ENCODE measurements at regions not wholly inside any gene's neighbourhood (a gene's known extent, or its start where the extent isn't known, plus 50 kb on each side); places are given as distances from the start of the nearest gene placed in this dataset.

DNA sequence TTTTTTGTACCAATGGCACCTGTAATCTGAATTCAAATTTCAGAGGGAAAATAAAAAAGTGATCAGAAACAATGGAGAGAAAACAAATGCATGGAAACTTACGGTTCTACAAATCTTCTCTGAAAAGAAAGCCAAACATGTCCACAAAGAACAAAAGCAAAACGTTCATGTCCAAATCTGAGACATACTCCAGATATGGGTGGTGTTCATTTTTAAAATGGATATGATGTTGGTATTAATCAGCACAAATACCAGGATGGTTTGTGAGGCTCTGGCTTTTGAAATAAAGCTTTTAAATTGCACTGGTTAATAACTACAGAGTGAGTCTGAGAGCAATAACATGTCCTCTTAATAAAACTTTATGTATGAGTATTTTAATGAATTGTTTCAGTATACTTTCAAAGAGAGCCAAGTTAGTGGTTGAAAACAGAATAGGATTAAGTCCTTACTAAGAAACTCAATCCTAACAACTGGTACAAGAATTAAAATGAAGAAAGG is 366.4 kb downstream of the INHBA start:
- DNase-seq = no peak

GRCh38 chr7:41334071-41334862 is 368.6 kb downstream of the INHBA start:
- DNase-seq = no peak

- DNase-seq = no peak
These were observed 369.4 kb downstream of the INHBA start for GRCh38 chr7:41333511-41333910.

DNA sequence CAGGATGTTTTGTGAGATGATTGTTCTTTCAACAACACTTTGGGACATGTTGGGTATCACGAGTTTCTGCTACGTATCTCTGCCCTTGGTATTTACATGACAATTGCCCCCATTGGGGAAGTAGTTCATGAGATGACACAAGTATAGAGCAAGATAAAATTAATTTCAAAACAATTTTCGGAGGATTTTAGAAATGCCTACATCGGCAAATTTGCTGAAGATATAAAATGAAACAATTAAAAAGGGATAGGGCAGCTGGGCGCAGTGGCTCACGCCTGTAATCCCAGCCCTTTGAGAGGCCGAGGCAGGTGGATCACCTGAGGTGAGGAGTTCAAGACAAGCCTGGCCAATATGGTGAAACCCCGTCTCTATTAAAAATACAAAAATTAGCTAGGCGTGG is 371.7 kb downstream of the INHBA start:
- DNase-seq = no peak

DNA sequence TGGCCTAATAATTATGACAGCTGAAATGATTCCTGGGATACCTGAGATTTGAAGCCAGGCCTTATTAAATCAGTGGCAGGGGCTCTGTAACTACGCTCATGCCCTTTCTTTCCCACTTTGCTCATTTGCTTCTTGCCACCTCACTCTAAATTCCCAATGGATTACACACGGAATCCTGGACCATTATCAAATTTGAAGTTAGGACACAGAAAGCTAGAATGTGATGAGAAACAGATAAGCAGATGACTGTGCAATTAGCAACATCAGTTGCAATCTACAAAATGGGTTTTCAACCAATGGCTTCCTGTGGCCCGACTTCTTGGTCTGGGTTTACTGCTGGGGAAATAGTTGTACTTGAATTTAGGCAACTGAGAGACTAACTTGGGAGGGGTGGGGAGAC is 374.3 kb downstream of the INHBA start:
- DNase-seq = no peak

DNA sequence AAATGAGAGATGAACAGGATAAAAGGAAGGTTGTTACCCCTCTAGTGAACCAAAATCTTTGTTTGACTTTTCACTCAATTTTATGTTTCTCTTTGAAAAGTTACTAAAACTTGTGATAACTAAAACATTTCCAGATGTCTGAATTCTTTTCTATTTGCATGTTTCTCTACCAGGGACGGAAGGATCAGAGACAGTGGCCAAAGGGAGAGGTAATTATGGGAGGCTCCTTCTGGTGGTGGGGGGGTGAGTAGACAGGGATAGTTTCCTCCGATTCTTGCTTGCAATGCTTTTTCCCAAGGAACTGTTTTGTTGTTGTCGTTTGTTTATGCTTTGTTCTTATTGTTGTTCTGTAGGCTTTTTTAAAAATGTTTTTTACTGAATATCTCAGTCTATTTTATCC is 374.8 kb downstream of the INHBA start:
- DNase-seq = no peak

DNA sequence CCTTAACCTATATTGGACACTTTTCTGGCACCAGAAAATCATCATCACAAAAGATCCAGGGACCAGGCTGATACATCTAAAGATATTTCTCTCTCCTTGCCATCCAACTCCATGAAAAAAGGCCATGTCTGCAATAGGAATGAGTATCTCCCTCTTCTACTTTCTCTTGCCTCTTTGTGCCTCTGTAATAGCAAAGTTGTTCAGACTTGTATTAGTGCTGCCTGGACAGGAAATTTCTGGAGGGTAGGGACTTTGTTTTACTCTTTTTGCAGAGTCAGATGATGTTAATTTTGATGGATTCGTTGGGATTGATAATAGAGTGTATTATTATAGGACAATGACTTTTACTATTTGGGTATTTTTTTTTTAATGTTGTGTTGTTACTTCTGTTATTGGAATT is 376.3 kb downstream of the INHBA start:
- no peak for DNase-seq

DNA sequence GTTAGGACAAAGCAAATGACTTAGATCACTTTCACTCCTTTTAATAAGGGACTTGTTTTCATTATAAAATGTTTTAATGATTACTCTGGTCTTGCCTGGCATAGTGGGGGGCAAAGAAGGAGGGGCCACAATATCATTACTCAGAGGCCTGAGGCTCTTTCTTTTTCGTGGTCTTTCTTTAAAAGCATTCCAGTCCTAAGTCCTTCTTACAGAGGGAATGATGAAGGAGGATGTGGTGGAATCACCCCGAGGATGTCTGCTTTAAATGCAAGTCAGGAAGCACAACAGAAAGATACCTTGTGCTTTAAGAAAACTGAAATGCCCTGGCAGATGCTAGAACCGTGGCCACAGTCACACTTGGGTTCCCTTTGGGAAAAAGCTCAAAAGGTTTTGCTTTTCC is 379.1 kb downstream of the INHBA start:
- no peak for DNase-seq

GRCh38 chr7:41319581-41319980 is 383.3 kb downstream of the INHBA start:
- DNase-seq = no peak

GRCh38 chr7:41316410-41316809 is 386.5 kb downstream of the INHBA start:
- DNase-seq = no peak

DNA sequence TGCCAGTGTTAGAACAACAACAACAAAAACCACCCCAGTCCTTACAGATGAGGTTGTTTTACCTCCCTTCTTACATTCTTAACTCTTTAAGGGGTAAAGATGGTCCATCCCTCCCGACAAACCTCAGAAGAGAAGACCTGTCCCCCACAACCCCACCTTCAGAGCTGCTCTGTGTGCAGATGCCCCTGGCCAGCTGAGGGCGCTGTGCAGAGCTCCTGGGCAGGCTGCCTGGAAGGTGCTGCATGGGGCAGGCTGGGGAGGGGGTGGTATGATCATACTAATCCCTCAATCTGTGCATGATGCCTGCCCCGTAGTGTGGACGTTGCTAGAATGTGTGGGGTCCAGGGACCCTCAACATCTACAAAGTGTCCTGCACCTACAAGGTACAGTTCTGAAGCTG is 387.1 kb downstream of the INHBA start:
- no peak for DNase-seq

GRCh38 chr7:41313171-41313570 is 389.7 kb downstream of the INHBA start:
- no peak for DNase-seq

GRCh38 chr7:41312235-41312634 is 390.7 kb downstream of the INHBA start:
- no peak for DNase-seq

DNA sequence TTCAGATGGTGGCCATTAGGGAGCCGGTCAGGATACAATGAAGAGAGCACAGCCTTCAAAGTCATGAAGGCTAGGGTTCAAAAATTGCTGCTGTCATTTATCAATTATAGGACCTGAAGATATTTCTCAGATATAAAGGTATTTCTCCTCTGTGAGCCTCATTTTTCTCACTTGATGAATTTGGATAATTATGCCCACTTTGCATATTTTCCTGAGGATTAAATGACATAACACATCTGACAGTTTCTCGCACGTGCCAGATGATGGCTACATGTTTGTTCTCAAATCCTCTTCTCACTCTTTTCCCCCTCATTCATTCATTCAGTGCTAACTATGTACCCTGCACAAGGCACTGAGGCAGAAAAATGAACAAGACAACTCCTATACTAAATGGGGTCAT is 391.6 kb downstream of the INHBA start:
- no peak for DNase-seq

DNA sequence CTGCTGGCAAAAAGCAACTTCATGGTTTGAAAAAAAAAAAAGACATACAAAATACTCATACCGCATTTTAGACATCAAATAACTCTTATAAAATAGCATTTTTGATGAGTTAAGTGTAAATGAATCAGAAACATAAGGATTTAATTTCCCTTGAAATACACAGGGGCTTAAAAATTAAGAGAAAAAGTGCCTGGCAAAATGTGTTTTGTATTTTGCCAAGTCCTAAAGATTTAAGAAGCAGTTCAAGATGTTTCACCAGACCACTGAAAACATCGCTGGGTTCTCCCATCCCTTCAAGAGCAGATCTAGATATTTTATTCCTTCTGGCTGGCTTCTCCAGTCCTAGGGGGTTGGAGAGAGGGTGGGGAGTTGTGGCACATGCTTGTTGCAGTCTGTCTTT is 396.4 kb downstream of the INHBA start:
- no peak for DNase-seq

DNA sequence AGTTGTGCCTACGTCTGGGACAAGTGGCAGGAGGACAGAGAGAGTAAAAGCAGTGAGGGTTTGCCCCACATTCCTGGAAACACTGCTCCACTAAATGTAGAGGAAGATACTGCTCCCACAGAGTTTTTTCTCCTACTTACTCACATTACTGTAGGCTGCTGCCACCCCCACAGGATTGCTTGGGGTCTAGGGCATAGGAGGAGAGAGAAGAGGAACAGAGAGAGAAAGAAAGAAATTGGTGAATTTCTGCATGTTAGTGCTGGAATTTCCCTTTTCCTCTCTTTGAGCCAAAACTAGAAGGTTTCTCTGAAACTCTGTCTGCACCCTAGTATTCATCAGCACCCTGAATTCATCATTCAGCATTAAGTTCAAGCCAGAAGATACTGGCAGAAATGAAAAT is 397.9 kb downstream of the INHBA start:
- no peak for DNase-seq

DNA sequence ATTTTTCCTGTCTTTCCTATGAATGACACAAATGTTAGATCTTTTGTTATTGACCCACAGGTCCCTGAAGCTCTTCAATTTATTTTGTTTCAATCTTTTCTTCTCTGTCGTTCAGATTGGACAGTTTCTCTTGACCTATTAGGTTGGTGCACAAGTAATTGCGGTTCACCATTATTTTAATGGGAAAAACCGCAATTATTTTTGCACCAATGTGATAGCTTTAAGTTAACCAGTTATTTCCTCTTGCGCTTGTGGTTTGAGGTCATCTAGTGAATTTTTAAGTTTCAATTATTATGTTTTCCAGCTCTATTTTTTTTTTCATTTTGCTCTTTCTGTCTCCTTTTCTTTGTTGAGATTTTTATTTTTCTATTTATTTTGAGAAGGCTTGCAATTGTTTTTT is 399.2 kb downstream of the INHBA start:
- DNase-seq = no peak

DNA sequence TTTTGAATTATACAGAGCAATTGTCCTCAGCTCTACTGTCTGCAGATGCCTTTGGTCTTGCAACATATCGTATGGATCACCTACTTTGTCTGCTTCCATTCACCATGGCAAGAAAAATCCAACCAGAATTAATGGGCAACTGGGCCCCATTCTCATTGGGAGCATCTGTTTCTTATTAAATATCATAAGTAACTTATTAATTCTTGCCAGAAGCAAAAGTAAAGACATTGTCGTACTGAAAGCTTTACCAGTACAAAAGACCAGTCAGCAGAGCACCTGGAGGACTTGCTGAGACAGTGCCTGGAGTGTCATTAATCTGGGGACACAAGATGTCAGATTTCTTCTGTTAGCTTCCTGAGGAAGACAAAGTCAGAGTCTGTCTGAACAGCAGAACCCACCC is 404.5 kb downstream of the INHBA start:
- no peak for DNase-seq

- DNase-seq = no peak
These were observed 405.7 kb downstream of the INHBA start for GRCh38 chr7:41297166-41297565.

GRCh38 chr7:41295455-41295815 is 407.5 kb downstream of the INHBA start:
- DNase-seq = no peak

DNA sequence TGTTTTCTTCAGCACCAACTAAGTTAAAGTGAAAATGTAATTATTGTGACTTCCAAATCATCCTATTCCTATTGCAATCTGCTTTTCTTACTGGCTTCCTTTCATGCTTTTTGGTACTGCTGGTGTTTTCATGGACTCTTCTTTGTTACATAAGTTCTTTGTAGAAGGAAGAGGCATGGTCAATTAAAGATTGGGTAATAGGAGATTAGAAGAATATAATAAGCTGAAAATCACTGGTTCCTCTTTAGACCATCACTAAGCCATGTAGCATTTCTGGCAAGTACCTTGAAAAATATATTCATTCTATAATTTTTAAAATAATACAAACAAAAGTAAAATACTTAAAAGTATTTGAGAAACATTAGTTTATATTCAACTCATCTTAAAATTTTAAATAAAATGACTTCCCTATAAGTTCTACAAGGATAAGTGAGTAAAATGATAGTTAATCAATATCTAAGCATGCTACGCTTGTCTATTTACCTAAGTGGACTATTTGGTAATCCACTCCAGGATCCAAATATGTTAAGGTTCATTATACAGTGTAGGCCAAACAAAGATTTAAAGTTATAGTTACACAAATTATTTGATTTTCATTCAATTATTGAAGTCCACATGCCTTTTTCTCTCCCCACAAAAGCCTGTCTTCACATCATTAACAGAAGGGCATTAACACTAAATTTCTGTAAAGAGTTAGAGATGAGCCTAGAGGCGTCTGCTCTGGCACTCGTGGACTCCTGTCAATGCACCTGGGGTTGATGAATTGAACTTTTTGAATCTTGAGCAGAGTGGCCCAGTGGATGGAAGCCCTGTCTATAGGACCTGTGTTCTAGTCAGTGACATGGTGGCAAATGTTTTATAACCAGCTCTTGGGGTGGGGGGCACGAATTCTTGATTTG is 408.1 kb downstream of the INHBA start:
- no peak for DNase-seq

GRCh38 chr7:41292487-41292886 is 410.4 kb downstream of the INHBA start:
- no peak for DNase-seq

DNA sequence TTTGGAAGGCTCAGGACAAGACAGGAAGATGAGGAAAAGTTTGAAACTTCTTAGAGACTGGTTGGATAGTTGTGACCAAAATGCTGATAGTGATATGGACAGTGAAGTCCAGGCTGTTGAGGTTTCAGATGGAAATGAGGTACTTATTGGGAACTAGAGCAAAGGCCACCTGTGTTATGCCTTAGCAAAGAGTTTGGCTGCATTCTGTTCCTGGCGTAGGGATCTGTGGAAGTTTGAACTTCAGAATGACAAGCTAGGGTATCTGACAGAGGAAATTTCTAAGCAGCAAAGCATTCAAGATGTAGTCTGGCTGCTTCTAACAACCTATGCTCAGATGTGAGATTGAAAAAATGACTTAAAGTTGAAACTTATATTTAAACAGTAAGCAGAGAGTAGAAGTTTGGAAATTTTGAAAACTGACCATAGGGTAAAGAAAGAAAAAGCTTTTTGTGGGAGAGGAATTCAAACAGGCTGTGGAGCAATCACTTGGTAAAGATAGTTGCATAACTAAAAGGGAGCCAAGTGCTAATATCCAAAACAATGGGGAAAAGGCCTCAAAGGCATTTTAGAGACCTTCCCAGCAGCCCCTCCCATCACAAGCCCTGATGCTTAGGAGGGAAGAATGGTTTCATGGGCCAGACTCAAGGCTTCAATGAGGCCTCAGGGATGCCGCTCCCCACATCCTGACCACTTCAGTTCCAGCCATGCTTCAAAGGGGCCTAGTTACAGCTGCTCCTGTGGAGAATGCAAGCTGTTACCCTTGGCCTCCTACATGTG is 415.1 kb downstream of the INHBA start:
- DNase-seq = no peak
